ENCODE measurements at regions not wholly inside any gene's neighbourhood (a gene's known extent, or its start where the extent isn't known, plus 50 kb on each side); places are given as distances from the start of the nearest gene placed in this dataset.

DNA sequence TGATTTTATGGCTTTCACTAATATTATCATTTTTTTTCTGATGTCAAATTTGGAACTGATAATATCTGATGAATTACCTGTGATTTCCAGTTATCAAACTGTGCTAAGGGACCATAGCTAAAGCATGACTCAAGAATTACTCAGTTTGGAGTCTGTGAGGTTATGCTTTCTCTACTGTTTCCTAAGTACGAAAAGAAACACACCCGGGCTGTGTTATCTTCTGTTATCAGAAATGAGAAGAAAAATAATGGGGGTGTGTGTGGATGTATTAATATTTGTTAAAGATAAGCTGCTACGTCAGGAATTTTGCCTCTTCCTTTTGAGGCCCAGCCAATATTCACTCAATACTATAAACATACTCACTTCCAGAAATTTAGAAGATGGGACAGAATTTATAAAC lies 1401.9 kb upstream of the FLRT2 start:
- H3K4me3 ChIP-seq (ENCODE audit: low read depth, low read length, poor library complexity, severe bottlenecking) = no peak overlapping the region
- no peaks in the 10 kb centered on the region for H3K79me2 ChIP-seq (ENCODE audit: insufficient read depth, low read length)
- H3K36me3 ChIP-seq (ENCODE audit: insufficient read depth, low read length) = no peaks in the 10 kb centered on the region
- no peaks in the 10 kb centered on the region for H3K9me2 ChIP-seq (ENCODE audit: low read depth, low read length)
- H3K9ac ChIP-seq (ENCODE audit: low read length) = no peak overlapping the region
- H2AFZ ChIP-seq (ENCODE audit: low read length) = no peak overlapping the region
- H3K9me3 ChIP-seq (ENCODE audit: low read length) = no peaks in the 10 kb centered on the region
- H3K27me3 ChIP-seq (ENCODE audit: insufficient read depth, low read length) = no peaks in the 10 kb centered on the region
- H4K20me1 ChIP-seq (ENCODE audit: insufficient read depth, low read length) = no peaks in the 10 kb centered on the region
- H3K27ac ChIP-seq (ENCODE audit: low read depth, low read length, poor library complexity, severe bottlenecking) = no peak overlapping the region
- no peaks in the 10 kb centered on the region for H3F3A ChIP-seq (ENCODE audit: insufficient read depth, low read length)
- no peak overlapping the region for H3K4me2 ChIP-seq (ENCODE audit: low read length)
- TF ChIP-seq EZH2 (IDR thresholded peaks at IDR 0.05; ENCODE audit: borderline replicate concordance, low read length) = no peak
- TF ChIP-seq, protein P1, sequence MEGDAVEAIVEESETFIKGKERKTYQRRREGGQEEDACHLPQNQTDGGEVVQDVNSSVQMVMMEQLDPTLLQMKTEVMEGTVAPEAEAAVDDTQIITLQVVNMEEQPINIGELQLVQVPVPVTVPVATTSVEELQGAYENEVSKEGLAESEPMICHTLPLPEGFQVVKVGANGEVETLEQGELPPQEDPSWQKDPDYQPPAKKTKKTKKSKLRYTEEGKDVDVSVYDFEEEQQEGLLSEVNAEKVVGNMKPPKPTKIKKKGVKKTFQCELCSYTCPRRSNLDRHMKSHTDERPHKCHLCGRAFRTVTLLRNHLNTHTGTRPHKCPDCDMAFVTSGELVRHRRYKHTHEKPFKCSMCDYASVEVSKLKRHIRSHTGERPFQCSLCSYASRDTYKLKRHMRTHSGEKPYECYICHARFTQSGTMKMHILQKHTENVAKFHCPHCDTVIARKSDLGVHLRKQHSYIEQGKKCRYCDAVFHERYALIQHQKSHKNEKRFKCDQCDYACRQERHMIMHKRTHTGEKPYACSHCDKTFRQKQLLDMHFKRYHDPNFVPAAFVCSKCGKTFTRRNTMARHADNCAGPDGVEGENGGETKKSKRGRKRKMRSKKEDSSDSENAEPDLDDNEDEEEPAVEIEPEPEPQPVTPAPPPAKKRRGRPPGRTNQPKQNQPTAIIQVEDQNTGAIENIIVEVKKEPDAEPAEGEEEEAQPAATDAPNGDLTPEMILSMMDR (IDR thresholded peaks at IDR 0.05; ENCODE audit: low read length) = no peak
- no peaks in the 10 kb centered on the region for H3K4me1 ChIP-seq (ENCODE audit: insufficient read depth, low read length, severe bottlenecking)

DNA sequence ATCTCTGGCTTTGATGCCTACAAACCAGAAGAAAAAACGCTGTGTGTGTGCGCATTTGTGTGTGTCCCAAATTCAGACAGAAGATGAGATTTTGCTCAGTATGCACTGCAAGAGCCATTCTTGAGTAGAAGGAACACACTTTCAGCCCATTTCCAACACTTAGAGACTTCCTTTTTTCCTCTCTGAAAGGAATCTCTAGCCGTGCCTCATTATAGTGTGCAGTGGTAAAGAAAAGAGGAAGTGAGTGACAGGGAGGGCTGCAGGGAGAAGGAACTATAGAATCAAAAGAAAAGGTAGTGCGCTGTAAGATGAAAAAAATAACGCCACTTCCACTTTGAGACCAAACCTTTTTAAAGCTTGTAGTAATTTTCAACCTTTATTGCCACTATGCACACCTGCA lies 1400.9 kb upstream of the FLRT2 start:
- Histone ChIP-seq H2AFZ (ENCODE audit: low read length) (no peak overlapping the region), H3K9me3 (ENCODE audit: low read length) (no peaks in the 10 kb centered on the region), H3K4me2 (ENCODE audit: low read length) (no peak overlapping the region), H4K20me1 (ENCODE audit: insufficient read depth, low read length) (no peaks in the 10 kb centered on the region), H3K9me2 (ENCODE audit: low read depth, low read length) (no peaks in the 10 kb centered on the region), H3K4me1 (ENCODE audit: insufficient read depth, low read length, severe bottlenecking) (no peaks in the 10 kb centered on the region), H3K27ac (ENCODE audit: low read depth, low read length, poor library complexity, severe bottlenecking) (no peak overlapping the region), H3F3A (ENCODE audit: insufficient read depth, low read length) (no peaks in the 10 kb centered on the region), H3K4me3 (ENCODE audit: low read depth, low read length, poor library complexity, severe bottlenecking) (no peak overlapping the region), H3K36me3 (ENCODE audit: insufficient read depth, low read length) (no peaks in the 10 kb centered on the region), H3K79me2 (ENCODE audit: insufficient read depth, low read length) (no peaks in the 10 kb centered on the region), H3K9ac (ENCODE audit: low read length) (no peak overlapping the region), H3K27me3 (ENCODE audit: insufficient read depth, low read length) (no peaks in the 10 kb centered on the region)
- no peak for TF ChIP-seq EZH2 (IDR thresholded peaks at IDR 0.05; ENCODE audit: borderline replicate concordance, low read length)
- TF ChIP-seq, protein P1 (IDR thresholded peaks at IDR 0.05; ENCODE audit: low read length) = no peak

DNA sequence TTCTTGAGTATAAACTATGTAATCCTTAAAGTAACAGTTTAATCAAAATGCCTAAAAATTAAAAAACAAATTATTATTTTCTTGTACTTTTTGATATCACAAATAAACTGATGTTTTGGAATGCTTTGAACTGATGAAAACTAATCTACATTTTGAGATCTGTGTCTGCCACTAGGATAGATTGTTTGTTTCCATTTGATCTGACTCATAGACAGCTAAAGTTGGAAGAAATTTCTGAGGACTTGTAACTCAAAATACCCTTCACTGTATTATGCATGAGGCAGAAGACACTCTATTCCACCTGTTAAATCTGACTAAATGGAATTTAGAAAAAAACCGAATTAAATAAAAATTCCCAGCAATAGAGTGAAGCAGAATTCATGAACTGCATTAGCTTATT lies 1400.0 kb upstream of the FLRT2 start:
- no peaks in the 10 kb centered on the region for H3K27me3 ChIP-seq (ENCODE audit: insufficient read depth, low read length)
- TF ChIP-seq EZH2 (IDR thresholded peaks at IDR 0.05; ENCODE audit: borderline replicate concordance, low read length) = no peak
- TF ChIP-seq, protein P1 (IDR thresholded peaks at IDR 0.05; ENCODE audit: low read length) = no peak
- no peak overlapping the region for H2AFZ ChIP-seq (ENCODE audit: low read length)
- H3K4me1 ChIP-seq (ENCODE audit: insufficient read depth, low read length, severe bottlenecking) = no peaks in the 10 kb centered on the region
- H3K9me3 ChIP-seq (ENCODE audit: low read length) = no peaks in the 10 kb centered on the region
- no peak overlapping the region for H3K9ac ChIP-seq (ENCODE audit: low read length)
- no peak overlapping the region for H3K4me3 ChIP-seq (ENCODE audit: low read depth, low read length, poor library complexity, severe bottlenecking)
- H4K20me1 ChIP-seq (ENCODE audit: insufficient read depth, low read length) = no peaks in the 10 kb centered on the region
- no peaks in the 10 kb centered on the region for H3F3A ChIP-seq (ENCODE audit: insufficient read depth, low read length)
- H3K9me2 ChIP-seq (ENCODE audit: low read depth, low read length) = no peaks in the 10 kb centered on the region
- no peaks in the 10 kb centered on the region for H3K36me3 ChIP-seq (ENCODE audit: insufficient read depth, low read length)
- no peak overlapping the region for H3K4me2 ChIP-seq (ENCODE audit: low read length)
- no peak overlapping the region for H3K27ac ChIP-seq (ENCODE audit: low read depth, low read length, poor library complexity, severe bottlenecking)
- H3K79me2 ChIP-seq (ENCODE audit: insufficient read depth, low read length) = no peaks in the 10 kb centered on the region
